ENCODE measurements at regions not wholly inside any gene's neighbourhood (a gene's known extent, or its start where the extent isn't known, plus 50 kb on each side); places are given as distances from the start of the nearest gene placed in this dataset.

DNA sequence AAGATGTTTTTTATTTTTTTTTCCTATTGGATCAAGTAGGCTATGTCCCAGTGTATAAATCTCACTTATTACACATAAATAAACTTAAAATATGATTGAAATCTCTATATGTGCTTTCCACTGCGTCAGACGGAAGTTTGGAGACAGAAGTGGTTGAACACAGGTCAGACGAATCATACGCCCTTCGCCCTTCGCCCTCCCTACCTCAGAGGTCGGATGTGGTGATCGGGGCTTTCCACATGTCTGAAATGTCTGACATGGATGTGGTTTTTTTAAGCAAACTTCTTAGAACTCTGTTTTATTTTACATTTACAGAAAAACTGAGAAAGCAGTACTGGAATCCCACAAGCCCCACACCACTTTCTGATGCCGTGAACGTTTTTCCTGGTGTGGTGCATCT, 344.4 kb downstream of the THBS2 start:
- no peak for DNase-seq (ENCODE audit: low read depth in 2 of 2)

DNA sequence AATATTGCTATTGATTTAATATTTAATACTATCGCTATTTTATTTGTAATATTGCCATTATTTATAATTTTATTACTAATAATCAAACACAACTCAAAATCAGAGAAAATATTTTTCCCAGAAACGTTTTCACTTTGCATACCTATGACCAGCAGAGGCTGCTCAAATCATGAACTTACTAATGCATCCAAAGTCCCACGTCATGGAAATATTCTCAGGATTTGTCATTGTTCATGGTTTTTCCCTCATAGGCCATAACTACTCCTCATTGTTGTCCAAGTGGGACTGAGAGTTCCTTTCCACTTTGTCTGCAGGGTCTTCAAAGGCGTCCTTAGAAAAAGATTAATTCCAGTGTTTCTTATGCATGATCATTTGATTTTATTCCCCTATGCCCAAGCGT, 344.8 kb downstream of the THBS2 start:
- DNase-seq (ENCODE audit: low read depth in 2 of 2), result no peak

DNA sequence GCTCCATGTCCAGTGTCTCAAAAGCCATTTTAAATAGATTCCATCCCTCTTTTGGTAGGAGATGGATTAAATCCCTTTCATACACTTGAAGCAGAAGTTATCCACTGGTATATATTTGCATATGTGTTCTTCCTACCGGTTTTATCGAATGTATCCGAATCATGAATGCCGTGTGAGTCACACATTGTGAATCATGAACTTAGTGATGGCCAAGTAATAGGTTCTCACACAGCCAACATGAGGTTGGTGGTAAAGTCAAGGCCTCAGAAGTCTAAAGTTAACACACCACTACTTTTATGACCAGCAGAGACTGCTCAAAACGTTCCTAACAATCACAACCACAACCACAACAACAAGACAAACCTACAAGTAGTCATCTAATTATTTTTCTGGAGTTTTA, 345.5 kb downstream of the THBS2 start:
- DNase-seq (ENCODE audit: low read depth in 2 of 2), result no peak

- DNase-seq (ENCODE audit: low read depth in 2 of 2), result no peak
Observed at GRCh38 chr6:168906391-168906790, 347.3 kb downstream of the THBS2 start.

DNA sequence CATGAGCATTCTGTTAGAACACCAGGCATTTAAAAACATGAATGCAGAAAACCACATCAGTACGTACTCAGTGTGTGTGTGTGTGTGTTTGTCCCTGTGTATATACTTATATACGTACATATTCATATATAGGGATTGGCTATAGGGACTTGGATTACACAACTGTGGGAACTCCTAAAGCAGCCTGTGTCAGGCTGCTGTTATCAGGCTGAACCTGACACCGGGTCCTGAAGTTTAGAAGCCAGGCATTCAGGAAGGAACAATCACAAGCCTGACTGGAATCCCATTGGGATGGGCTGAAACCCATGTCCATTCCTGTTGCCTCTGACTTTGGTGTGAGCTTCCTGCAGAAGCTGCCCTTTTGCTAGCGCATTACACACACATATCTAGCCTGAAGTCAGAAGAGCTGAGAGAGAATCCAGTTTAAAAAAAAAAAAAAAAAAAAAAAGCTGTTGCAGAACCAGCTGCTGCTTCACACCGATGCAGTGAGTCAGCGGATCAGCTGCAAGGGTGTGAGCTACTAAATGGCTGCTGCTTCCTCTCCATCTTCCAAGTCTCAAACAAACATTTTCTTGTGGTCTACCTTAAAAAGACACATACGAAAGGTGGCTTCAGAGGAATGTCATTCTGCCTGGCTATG, 348.1 kb downstream of the THBS2 start:
- peak in 1 of 2 donors; percentile 20 for DNase-seq (ENCODE audit: low read depth in 2 of 2)

GRCh38 chr6:168903613-168904345, 349.9 kb downstream of the THBS2 start:
- DNase-seq (ENCODE audit: low read depth in 2 of 2), result no peak

DNA sequence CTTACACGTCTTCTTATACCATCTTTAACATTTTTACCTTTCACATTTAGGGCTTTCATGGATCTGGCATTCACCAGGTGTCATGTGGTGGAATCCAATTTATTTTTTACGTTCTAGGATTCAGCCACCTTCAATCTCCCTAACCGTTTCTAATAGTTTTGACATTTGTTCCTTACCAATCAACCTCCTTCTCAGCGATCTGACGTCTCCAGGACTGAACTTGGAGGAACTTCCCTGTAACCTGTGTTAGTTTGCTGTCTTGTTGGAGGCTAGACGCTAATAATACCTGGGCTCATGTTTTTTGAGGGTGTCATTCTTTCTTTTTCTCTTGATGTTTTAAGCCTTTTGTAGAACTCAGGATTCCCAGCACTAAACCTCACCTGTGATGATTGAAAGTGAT, 351.6 kb downstream of the THBS2 start:
- DNase-seq (ENCODE audit: low read depth in 2 of 2), result no peak

GRCh38 chr6:168901076-168901475, 352.6 kb downstream of the THBS2 start:
- no peak for DNase-seq (ENCODE audit: low read depth in 2 of 2)

GRCh38 chr6:168896321-168896720, 357.3 kb downstream of the THBS2 start:
- DNase-seq (ENCODE audit: low read depth in 2 of 2), result no peak

- DNase-seq (ENCODE audit: low read depth in 2 of 2), result peak; percentile 57 to 60
Observed at GRCh38 chr6:168895102-168895812, 358.4 kb downstream of the THBS2 start.

DNA sequence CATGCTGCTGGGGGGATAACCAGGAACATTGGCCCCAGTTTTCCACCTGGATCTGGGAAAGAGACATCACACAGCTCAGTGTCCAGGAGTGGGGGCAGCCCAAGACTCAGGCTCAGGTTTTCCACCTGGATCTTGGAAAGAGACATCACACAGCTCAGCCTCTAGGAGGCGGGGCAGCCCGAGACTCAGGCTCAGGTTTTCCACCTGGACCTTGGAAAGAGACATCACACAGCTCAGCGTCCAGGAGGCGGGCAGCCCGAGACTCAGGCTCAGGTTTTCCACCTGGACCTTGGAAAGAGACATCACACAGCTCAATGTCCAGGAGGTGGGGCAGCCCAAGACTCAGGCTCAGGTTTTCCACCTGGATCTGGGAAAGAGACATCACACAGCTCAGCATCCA, 361.6 kb downstream of the THBS2 start:
- no peak for DNase-seq (ENCODE audit: low read depth in 2 of 2)

GRCh38 chr6:168890981-168891365, 362.7 kb downstream of the THBS2 start:
- DNase-seq (ENCODE audit: low read depth in 2 of 2), result no peak

- DNase-seq (ENCODE audit: low read depth in 2 of 2), result no peak
Observed at GRCh38 chr6:168890306-168890980, 363.2 kb downstream of the THBS2 start.

DNA sequence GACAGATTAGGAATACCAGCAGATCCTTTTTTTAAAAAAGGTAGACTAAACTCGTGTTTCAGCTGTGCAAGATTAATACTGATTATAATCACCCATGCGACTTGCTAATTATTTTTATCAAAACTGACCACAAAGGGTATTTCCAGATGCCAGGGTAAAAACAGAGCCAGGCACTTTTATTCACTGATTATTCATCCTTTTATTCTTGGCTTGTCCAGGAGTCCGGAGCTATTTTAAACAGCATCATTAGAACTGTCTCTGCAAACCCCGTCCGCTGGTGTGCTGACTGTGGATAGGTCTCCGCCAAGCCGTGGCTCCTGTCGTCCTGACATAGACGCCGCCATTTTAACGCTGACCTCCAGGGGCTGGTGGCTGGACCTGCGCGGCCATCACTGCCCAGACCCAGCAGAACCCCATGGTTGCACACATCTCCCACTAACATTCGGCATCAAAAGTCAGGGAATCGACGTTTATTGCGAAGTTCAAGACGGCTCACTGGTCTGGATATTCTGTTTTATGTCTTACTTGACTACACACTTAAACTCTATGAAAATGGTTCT, 364.8 kb downstream of the THBS2 start:
- no peak for DNase-seq (ENCODE audit: low read depth in 2 of 2)

- no peak for DNase-seq (ENCODE audit: low read depth in 2 of 2)
Observed at GRCh38 chr6:168888102-168888501, 365.5 kb downstream of the THBS2 start.

DNA sequence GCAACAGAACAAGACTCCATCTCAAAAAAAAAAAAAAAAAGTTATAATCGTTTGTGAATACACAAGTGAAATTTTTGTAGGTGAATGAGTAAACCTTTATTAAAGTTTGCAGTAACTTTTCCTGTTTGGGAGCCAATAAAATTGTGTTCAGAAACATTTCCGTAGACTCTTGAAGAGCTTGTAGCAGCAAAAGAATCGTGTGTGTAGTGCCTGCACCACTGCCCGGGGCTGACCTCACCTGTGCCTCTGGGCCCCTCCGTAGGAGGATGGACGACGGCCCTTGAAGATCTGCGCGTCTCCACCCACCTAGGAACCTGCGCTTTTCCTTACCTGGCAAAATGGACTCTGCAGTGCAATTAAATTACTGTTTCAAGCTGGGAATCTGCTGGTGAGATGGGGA, 366.0 kb downstream of the THBS2 start:
- DNase-seq (ENCODE audit: low read depth in 2 of 2), result no peak

DNA sequence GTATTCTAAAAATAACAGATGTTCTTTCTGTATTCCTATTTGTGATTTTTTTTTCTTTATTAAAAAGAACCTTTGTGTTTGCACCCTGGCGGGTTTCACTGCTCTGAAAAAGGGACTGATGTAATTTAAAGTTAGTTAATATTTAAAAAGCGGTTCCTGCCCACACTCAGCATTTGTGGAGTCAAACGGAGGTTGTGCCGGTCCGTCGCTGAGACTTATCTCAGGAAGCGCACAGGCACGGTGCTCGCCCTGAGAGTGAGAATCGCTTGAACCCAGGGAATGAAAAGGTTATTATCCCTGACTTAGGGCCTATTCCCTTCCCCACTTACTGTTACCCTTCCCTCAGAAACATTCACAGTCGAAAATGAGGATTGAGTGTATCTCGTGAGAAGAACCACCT, 366.7 kb downstream of the THBS2 start:
- no peak for DNase-seq (ENCODE audit: low read depth in 2 of 2)

DNA sequence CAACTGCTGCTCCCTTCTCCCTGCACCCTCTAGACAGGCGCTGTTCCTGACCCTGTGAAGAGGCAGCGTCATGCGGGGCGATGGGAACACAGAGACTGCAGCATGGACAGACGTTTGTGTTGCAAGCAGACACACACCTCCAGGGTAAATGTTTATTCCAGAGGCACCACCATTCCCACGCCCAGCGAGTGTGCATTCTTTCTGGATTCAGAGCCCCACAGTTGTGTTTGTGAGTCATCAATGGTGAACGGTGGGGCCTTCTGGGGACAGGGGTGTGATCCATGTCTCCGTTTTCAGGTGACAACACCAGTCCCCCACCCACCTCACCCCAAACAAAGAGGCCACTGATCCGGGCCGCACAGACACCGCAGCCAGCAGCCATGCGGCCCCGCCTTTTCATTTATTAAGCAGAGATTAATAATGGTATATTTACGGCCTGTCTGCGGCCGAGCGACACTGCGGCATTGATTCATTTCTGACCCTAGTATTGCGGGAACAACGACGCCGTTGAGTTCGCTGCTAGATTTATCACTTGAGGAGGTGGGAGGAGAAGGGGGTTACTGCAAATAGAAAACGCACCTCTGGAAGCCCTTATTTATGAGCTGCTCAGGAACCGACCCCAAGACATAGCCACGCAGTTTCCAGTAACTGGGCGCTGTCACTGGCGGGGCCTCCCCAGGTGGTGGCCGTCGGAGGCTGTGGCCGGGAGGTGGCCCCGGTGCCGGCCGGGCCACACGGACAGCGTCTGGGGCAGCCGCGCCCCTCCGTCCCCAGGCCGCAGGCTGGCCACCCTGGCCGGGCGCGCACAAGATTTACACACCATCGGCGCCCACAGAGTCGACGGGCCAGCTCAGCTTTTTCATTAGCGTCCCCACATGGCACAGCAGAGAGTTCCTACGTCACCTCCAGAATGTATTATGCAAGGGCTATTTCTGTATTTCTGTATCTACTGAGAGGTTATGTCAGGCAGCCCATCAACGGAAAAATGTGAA, 367.6 kb downstream of the THBS2 start:
- no peak for DNase-seq (ENCODE audit: low read depth in 2 of 2)

DNA sequence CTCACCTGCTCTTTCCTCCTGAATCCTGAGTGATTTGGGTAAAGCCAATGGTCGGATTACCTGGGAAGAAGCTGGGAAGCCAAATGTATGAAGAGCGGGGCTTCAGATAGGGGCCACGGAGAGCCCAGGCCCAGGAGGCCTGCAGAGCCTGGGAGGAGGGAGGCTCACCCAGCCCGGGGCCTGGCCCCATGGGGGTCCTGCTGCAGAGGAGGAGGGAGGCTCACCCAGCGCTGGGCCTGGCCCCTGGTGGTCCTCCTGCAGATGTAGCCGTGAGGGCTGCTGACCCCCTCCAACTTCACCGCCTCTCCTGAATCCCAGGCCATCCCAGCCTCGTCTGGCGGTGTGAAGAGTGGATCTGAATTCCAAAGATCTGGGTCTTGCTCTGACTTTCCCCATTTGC, 368.4 kb downstream of the THBS2 start:
- DNase-seq (ENCODE audit: low read depth in 2 of 2), result no peak

- DNase-seq (ENCODE audit: low read depth in 2 of 2), result peak; percentile 41 to 62
Observed at GRCh38 chr6:168884646-168885086, 369.0 kb downstream of the THBS2 start.

Data from stimulated activated CD8-positive, alpha-beta memory T cell treated with anti-CD3 and anti-CD28 coated beads, Interleukin-7, amount 100 ng/mL, for 4 hours (primary cell).